ENCODE measurements at regions not wholly inside any gene's neighbourhood (a gene's known extent, or its start where the extent isn't known, plus 50 kb on each side); places are given as distances from the start of the nearest gene placed in this dataset.

- Histone ChIP-seq H3K27me3 (ENCODE audit: control insufficient read depth, insufficient read depth, low read length) (no peaks in the 10 kb centered on the region), H3K27ac (ENCODE audit: low read depth, low read length) (no peak overlapping the region), H3K4me3 (ENCODE audit: low read depth, low read length) (no peak overlapping the region), H3K9me3 (ENCODE audit: control insufficient read depth, insufficient read depth, low read length) (no peaks in the 10 kb centered on the region)
- CTCF ChIA-PET, result no interaction called here
- DNase-seq (ENCODE audit: low read depth, low spot score), result peak; percentile 57
- POLR2A ChIA-PET, result no interaction called here
- TF ChIP-seq, protein P1, sequence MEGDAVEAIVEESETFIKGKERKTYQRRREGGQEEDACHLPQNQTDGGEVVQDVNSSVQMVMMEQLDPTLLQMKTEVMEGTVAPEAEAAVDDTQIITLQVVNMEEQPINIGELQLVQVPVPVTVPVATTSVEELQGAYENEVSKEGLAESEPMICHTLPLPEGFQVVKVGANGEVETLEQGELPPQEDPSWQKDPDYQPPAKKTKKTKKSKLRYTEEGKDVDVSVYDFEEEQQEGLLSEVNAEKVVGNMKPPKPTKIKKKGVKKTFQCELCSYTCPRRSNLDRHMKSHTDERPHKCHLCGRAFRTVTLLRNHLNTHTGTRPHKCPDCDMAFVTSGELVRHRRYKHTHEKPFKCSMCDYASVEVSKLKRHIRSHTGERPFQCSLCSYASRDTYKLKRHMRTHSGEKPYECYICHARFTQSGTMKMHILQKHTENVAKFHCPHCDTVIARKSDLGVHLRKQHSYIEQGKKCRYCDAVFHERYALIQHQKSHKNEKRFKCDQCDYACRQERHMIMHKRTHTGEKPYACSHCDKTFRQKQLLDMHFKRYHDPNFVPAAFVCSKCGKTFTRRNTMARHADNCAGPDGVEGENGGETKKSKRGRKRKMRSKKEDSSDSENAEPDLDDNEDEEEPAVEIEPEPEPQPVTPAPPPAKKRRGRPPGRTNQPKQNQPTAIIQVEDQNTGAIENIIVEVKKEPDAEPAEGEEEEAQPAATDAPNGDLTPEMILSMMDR (IDR thresholded peaks at IDR 0.05; ENCODE audit: low read depth, low read length), result no peak
Observed at GRCh38 chr13:30026093-30026492, 175.7 kb upstream of the UBL3 start.

DNA sequence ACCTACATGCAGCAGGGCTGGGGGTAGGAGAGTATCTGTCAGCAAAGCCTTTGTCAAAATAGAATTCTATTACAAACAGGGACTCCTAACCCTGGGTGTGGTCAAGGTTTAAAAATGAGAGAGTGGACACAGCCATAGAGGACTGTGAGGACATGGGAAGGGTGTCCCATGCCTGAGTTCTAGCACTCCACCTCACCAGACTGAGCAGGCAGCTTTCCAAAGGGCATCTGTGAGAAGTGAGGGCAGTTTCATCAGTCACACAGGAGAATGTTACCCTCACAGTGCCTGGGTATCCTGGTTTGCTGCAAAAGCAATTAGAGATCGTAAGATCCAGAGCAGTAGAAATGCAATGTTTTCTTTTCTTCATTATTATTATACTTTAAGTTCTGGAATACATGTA lies 174.9 kb upstream of the UBL3 start:
- DNase-seq (ENCODE audit: low read depth, low spot score), result no peak
- ChIA-PET POLR2A (no interaction called here), CTCF (no interaction called here)
- H3K4me3 ChIP-seq (ENCODE audit: low read depth, low read length), result no peak overlapping the region
- no peaks in the 10 kb centered on the region for H3K27me3 ChIP-seq (ENCODE audit: control insufficient read depth, insufficient read depth, low read length)
- H3K9me3 ChIP-seq (ENCODE audit: control insufficient read depth, insufficient read depth, low read length), result no peaks in the 10 kb centered on the region
- no peak overlapping the region for H3K27ac ChIP-seq (ENCODE audit: low read depth, low read length)
- TF ChIP-seq, protein P1 (IDR thresholded peaks at IDR 0.05; ENCODE audit: low read depth, low read length), result no peak

GRCh38 chr13:30024125-30024865 lies 173.9 kb upstream of the UBL3 start:
- CTCF ChIA-PET, result no interaction called here
- H3K9me3 ChIP-seq (ENCODE audit: control insufficient read depth, insufficient read depth, low read length), result no peaks in the 10 kb centered on the region
- POLR2A ChIA-PET, result no interaction called here
- no peak overlapping the region for H3K4me3 ChIP-seq (ENCODE audit: low read depth, low read length)
- TF ChIP-seq, protein P1 (IDR thresholded peaks at IDR 0.05; ENCODE audit: low read depth, low read length), result no peak
- H3K27me3 ChIP-seq (ENCODE audit: control insufficient read depth, insufficient read depth, low read length), result no peaks in the 10 kb centered on the region
- DNase-seq (ENCODE audit: low read depth, low spot score), result no peak
- no peak overlapping the region for H3K27ac ChIP-seq (ENCODE audit: low read depth, low read length)

- H3K27me3 ChIP-seq (ENCODE audit: control insufficient read depth, insufficient read depth, low read length), result no peaks in the 10 kb centered on the region
- H3K27ac ChIP-seq (ENCODE audit: low read depth, low read length), result peak overlapping the region; percentile 13
- H3K9me3 ChIP-seq (ENCODE audit: control insufficient read depth, insufficient read depth, low read length), result no peaks in the 10 kb centered on the region
- H3K4me3 ChIP-seq (ENCODE audit: low read depth, low read length), result no peak overlapping the region
- ChIA-PET CTCF (no interaction called here), POLR2A (no interaction called here)
- no peak for DNase-seq (ENCODE audit: low read depth, low spot score)
- TF ChIP-seq, protein P1 (IDR thresholded peaks at IDR 0.05; ENCODE audit: low read depth, low read length), result no peak
Observed at GRCh38 chr13:30023196-30023895, 172.9 kb upstream of the UBL3 start.

GRCh38 chr13:30022796-30023195 lies 172.4 kb upstream of the UBL3 start:
- TF ChIP-seq, protein P1 (IDR thresholded peaks at IDR 0.05; ENCODE audit: low read depth, low read length), result no peak
- DNase-seq (ENCODE audit: low read depth, low spot score), result no peak
- ChIA-PET CTCF (no interaction called here), POLR2A (no interaction called here)
- Histone ChIP-seq H3K9me3 (ENCODE audit: control insufficient read depth, insufficient read depth, low read length) (no peaks in the 10 kb centered on the region), H3K27ac (ENCODE audit: low read depth, low read length) (no peak overlapping the region), H3K27me3 (ENCODE audit: control insufficient read depth, insufficient read depth, low read length) (no peaks in the 10 kb centered on the region), H3K4me3 (ENCODE audit: low read depth, low read length) (no peak overlapping the region)

Measured in AG04450 (cell line).